A673 (cell line): ENCODE measurements at regions not wholly inside any gene's neighbourhood (a gene's known extent, or its start where the extent isn't known, plus 50 kb on each side); places are given as distances from the start of the nearest gene placed in this dataset.

Experiments used
- BruUV-seq: library from RNA; stranded (reverse); fragments of 400-500 nt; replicated peaks from 2 replicates; lab custom pipeline; 2021; lab: Mats Ljungman, UMichigan
- CTCF ChIA-PET: fragments of 300-600 bp; sonication (Branson Sonifier 250); formaldehyde crosslinking; loops from one replicate; lab custom pipeline; 2022; ENCODE audit warnings: antibody characterized with exemption; lab: Charles Lee
- POLR2A ChIA-PET: fragments of 300-600 bp; sonication (Branson Sonifier 250); formaldehyde crosslinking; loops from one replicate; lab custom pipeline; 2022; ENCODE audit warnings: antibody characterized with exemption; ENCODE audit not compliant: low non-redundant PET; lab: Charles Lee
- DNase-seq: peaks from one replicate; pipeline ENCODE4 v3.0.0-alpha.2; 2015; ENCODE audit warnings: low spot score
- H3K27ac ChIP-seq: fragments of 200-600 bp; sonication (generic); 2 replicates; pipeline ENCODE4 v1.5.1; 2016; ENCODE audit warnings: mixed run types, low read depth, mild to moderate bottlenecking, mixed read lengths, antibody characterized with exemption, low read length; ENCODE audit not compliant: poor library complexity, severe bottlenecking
- H3K27me3 ChIP-seq: fragments of 200-600 bp; sonication (generic); replicated peaks from 2 replicates; pipeline ENCODE4 v1.6.1; 2017; ENCODE audit warnings: mixed run types, low read depth, mild to moderate bottlenecking, mixed read lengths, antibody characterized with exemption, low read length; ENCODE audit not compliant: insufficient read depth, poor library complexity
- H3K36me3 ChIP-seq: fragments of 200-600 bp; sonication (generic); 2 replicates; pipeline ENCODE4 v1.6.1; 2016; ENCODE audit warnings: mixed run types, mild to moderate bottlenecking, mixed read lengths, antibody characterized with exemption, low read length; ENCODE audit not compliant: insufficient read depth, poor library complexity, severe bottlenecking
- H3K4me1 ChIP-seq: fragments of 200-600 bp; sonication (generic); 2 replicates; pipeline ENCODE4 v1.6.1; 2017; ENCODE audit warnings: mixed run types, mild to moderate bottlenecking, mixed read lengths, antibody characterized with exemption, low read length; ENCODE audit not compliant: insufficient read depth, poor library complexity, severe bottlenecking
- H3K4me3 ChIP-seq: fragments of 200-600 bp; sonication (generic); 2 replicates; pipeline ENCODE4 v1.5.1; 2016; ENCODE audit warnings: low read depth, mixed run types, mild to moderate bottlenecking, mixed read lengths, low read length; ENCODE audit not compliant: poor library complexity, severe bottlenecking
- H3K9me3 ChIP-seq: fragments of 200-600 bp; sonication (generic); 2 replicates; pipeline ENCODE4 v1.6.1; 2016; ENCODE audit warnings: mixed run types, low read depth, mild to moderate bottlenecking, mixed read lengths, antibody characterized with exemption, low read length; ENCODE audit not compliant: poor library complexity, severe bottlenecking
- EZH2 ChIP-seq: fragments of 200-600 bp; sonication (generic); IDR thresholded peaks from 2 replicates; pipeline ENCODE4 v1.6.1; 2017; ENCODE audit warnings: borderline replicate concordance, low read depth, mild to moderate bottlenecking, mixed read lengths, antibody characterized with exemption, low read length; ENCODE audit not compliant: poor library complexity, severe bottlenecking
- intact Hi-C: fragments of 100-400 bp; cut with micrococcal nuclease; formaldehyde crosslinking; loops from one replicate; pipeline ENCODE4 v1.10.0; 2022; ENCODE audit not compliant: unreplicated experiment
- TF ChIP-seq, protein P1 (sequence below): fragments of 300-800, 200-600 bp; sonication (generic); conservative IDR thresholded peaks from 2 replicates; pipeline ENCODE4 v1.5.1; 2017; ENCODE audit warnings: low read depth, mild to moderate bottlenecking, antibody characterized with exemption, low read length, moderate library complexity, mixed read lengths

DNA sequence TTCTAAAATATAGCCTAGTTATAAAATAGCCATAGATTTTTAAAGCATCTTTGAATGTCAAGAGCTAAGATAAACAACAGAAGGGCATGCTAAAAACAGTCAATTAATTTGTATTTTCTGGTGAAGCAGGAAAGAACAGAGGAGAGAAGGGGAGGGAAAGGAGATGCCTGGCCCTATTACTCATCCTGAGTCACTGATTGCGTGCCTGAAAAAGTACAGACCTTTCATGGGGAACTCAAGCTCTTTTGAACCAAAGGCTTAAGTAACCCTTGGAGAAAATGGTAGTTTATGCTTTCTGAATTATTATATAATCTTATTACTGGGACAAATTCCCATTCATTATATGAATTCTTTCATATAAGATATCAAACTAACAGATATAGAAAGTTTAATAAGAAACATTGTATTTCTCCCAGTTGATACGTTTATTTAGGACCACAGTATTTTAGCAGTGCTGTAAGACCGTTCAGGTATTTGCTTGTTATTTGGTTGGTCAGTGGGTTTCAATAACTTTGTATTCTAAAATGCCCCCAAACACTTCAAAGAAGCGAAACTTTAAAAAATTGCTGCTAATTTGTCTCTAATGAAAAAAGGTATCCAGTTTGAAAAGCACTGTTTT, 151.3 kb downstream of the HGF start:
- H3K27me3 ChIP-seq: no peaks in the 10 kb centered on the region
- TF ChIP-seq, protein P1, sequence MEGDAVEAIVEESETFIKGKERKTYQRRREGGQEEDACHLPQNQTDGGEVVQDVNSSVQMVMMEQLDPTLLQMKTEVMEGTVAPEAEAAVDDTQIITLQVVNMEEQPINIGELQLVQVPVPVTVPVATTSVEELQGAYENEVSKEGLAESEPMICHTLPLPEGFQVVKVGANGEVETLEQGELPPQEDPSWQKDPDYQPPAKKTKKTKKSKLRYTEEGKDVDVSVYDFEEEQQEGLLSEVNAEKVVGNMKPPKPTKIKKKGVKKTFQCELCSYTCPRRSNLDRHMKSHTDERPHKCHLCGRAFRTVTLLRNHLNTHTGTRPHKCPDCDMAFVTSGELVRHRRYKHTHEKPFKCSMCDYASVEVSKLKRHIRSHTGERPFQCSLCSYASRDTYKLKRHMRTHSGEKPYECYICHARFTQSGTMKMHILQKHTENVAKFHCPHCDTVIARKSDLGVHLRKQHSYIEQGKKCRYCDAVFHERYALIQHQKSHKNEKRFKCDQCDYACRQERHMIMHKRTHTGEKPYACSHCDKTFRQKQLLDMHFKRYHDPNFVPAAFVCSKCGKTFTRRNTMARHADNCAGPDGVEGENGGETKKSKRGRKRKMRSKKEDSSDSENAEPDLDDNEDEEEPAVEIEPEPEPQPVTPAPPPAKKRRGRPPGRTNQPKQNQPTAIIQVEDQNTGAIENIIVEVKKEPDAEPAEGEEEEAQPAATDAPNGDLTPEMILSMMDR: no peak
- TF ChIP-seq EZH2: no peak
- no peaks in the 10 kb centered on the region for H3K9me3 ChIP-seq
- POLR2A ChIA-PET: no interaction called here
- intact Hi-C loops: no loop called here
- peak; percentile 41 for DNase-seq
- CTCF ChIA-PET: no interaction called here
- H3K4me3 ChIP-seq: no peak overlapping the region
- BruUV-seq: no TSS peak
- H3K4me1 ChIP-seq: no peaks in the 10 kb centered on the region
- H3K36me3 ChIP-seq: no peaks in the 10 kb centered on the region
- H3K27ac ChIP-seq: no peak overlapping the region

DNA sequence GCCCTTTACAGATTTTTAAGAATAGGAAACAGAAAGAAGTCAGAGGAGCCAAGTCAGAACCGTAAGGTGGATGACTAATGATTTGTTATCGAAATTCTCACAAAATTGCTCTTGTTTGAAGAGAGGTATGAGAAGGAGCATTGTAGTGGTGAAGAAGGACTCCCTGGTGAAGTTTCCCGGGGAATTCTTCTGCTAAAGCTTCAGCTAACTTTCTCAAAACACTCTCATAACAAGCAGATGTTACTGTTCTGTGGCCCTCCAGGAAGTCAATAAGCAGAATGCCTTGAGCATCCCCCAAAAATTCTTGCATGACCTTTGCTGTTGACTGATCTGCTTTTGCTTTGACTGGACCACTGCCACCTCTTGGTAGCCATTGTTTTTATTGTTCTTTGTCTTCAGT, 152.9 kb downstream of the HGF start:
- no peaks in the 10 kb centered on the region for H3K9me3 ChIP-seq
- no peak overlapping the region for H3K27ac ChIP-seq
- no TSS peak for BruUV-seq
- TF ChIP-seq EZH2: no peak
- TF ChIP-seq, protein P1: no peak
- no peak for DNase-seq
- no peak overlapping the region for H3K4me3 ChIP-seq
- no peaks in the 10 kb centered on the region for H3K27me3 ChIP-seq
- intact Hi-C loops: no loop called here
- H3K4me1 ChIP-seq: no peaks in the 10 kb centered on the region
- POLR2A ChIA-PET: no interaction called here
- CTCF ChIA-PET: no interaction called here
- no peaks in the 10 kb centered on the region for H3K36me3 ChIP-seq

DNA sequence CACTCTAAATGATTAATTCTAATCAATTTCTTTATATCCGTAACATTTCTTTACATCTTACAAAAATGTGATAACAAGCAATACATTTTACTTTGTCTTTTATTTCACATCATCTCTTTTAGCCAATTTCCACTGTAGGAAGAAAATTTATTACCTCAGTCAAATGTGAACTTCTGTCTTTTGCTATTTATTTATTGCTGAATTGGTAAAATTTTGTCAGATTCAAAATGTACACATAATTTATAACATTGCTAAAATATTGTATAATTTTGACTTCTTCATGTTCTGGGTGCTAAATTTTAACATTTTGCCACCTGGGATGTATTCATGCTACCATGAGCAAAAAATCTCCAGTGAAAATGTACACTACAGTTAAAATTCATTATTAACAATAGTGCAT, 158.0 kb downstream of the HGF start:
- intact Hi-C loops: no loop called here
- ChIA-PET POLR2A (no interaction called here), CTCF (no interaction called here)
- Histone ChIP-seq H3K9me3 (no peaks in the 10 kb centered on the region), H3K27ac (no peak overlapping the region), H3K4me1 (no peaks in the 10 kb centered on the region), H3K36me3 (no peaks in the 10 kb centered on the region), H3K4me3 (no peak overlapping the region), H3K27me3 (no peaks in the 10 kb centered on the region)
- no peak for DNase-seq
- BruUV-seq: no TSS peak
- TF ChIP-seq, protein P1: no peak
- TF ChIP-seq EZH2: no peak
